Occipital lobe (tissue), 1 donor: ENCODE measurements at regions not wholly inside any gene's neighbourhood (a gene's known extent, or its start where the extent isn't known, plus 50 kb on each side); places are given as distances from the start of the nearest gene placed in this dataset.

Source experiments
- DNase-seq: peaks from one replicate; lab custom pipeline; 2025; lab: John Stamatoyannopoulos, UW

DNA sequence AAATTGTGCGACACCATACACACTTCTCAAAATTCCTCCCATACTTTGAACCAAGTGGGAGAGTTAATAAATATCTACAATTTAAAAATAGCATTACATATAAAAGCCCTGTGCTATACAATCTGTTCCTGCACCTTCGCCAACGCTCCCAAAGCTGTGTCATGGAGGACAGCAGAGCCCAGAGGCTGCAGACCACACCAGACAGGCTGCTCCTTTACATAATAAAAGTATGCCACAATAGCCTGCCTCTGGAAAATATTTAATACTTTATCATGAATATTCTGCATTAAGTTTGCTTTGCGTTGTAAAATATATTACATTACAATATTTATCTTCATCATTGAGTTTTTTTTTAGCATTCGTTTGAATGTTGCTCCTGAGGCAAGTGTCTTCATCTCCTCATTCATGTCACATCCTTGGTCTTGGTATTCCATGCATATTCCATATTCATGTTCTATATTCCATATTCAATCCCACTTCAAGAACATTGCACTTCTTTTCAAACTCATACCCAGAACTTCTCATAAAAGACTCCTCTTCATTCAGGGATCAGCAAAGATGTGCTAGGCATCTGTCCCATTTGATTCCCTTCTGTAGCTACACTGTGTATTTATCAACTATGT, 663.9 kb downstream of the POM121L12 start:
- no peak for DNase-seq

DNA sequence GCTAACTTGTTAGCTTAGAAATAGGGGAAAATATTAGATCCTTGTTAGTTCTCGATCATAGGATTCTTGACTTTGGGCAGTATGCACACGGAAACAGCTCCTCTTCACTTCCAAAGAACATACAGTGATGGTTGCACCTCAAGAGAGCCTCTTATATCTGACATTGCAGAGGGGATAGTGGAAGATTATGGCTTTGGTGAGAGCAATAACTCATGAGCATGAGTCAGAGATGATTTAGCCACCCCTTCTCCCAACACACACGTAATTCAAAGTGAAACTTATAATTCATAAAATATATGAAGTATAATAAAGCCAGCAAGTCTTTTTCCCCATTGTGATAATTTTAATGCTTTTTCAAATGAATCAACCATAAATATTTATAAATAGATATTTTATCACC, 683.7 kb downstream of the POM121L12 start:
- no peak for DNase-seq

DNA sequence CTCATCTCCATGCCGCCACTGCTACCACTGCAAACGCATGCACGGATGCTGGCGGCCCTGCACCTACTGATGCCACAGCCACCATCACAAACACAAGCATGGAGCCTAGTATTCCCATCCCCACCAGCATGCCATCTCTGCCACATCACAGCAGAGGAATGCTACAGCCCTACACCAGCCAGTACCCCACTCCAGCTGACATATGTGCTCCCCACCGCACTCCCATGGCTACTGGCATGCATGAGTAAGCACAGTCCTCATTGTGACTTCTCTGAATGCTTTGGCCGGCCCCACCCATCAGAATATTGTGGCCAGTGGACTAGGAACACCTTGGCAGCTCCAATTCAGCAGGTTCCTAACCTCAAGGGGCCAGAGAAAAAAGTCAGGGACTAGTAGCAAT, 705.5 kb downstream of the POM121L12 start:
- no peak for DNase-seq

DNA sequence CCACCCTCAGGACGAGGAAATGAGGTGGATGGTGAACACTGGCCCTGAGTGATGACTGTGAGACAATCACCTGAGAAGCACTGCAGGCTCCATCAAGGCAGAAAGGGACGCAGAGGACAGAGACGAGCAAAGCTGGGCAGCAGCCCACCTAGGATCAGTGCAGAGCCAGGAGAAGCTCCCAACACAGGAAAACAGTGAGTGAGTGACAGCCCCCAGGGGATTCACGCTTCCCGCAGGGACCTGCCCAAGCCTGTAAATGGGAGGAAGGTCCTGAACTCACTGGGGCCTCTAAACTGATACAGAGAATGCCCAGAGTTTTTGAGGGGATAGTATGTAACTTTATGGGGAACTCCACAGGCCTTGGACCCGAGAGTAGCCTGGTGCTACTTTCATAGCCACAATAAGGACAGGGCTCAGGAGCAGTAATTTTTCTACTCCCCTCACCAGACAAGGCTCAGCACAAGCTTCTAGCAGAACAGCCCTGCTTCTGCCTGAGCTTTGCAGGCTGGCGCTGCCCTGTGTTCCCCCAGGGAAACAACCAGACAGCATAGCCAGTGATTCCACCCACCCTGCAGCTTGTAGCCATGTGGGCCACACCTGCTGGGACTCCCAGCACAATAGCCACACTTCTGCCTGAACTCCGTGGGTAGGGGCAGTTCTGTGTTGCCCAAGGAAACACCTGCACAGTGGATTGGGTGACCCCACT, 708.4 kb downstream of the POM121L12 start:
- DNase-seq, result no peak

DNA sequence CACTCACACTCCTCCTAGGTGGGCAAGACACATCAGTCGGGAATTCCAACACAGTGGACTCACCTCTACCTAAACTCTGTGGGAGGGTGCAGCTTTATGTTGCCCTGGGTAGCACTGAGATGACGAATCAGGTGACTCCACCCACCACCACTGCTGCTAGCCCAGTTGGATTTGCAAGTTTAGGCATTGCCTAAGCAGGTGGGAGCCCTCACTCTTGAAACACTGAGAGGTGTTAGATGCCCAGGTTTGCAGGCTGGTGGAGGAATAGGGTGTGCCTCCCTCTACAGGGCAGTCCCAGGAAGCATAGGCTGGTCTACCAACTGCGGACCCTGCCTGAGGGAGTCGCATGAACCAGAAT, 708.9 kb downstream of the POM121L12 start:
- DNase-seq, result no peak

DNA sequence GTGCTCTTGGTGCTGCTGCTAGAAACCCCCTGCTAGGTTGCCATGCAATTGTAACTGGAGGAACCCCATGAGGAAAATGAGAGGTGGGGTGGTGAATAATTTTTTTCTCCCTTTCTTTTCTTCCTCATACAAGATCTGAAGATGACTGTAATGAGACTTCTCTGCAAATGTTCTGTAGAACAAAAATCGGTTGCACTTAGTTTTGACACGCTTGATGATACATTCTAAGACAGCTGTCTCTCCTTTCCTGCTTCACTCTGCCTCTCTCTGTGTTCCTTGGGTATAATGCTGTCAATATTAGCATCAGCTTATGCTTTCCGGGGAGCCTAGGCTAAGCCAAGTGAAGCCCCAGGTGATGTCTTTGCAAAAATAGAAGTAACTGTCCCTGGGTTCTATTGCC, 721.5 kb downstream of the POM121L12 start:
- no peak for DNase-seq

DNA sequence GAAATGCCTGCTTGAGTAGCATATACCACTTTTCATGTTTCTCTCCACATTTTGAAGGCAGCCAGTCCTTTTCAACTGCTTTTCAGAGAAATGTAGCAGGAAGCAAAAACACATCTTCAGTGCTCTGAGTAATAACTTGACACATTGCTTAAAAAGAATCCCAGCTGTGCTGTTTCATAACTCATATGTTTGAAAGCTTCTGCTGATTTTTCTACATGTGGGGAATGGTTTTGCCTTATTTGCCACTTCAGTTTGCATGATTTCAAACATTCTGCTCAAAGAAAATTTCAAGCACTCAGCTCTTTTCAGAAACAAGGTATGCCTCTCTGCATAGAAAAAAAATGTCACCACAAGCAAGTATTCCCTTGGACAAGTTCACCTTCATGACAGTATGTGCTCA, 732.8 kb downstream of the POM121L12 start:
- DNase-seq, result no peak

DNA sequence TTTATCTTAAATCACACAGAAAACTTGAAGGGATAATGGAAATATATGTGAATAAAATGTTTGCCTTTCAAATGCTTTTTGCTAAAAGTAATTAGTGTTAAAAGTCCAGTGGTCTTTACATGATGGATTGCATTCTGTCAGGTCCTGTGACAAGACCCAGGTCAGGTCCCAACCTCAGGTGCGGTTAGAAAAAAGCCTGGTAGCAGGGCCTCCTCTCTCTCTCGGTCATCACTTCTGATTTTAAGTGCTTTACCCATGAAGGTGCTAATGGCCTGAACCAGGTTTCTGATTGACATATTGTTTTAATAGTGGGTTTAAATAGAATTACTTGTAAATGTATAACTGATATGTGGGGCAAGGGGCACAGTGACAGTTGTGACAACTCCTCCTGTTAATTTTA, 736.3 kb downstream of the POM121L12 start:
- no peak for DNase-seq

DNA sequence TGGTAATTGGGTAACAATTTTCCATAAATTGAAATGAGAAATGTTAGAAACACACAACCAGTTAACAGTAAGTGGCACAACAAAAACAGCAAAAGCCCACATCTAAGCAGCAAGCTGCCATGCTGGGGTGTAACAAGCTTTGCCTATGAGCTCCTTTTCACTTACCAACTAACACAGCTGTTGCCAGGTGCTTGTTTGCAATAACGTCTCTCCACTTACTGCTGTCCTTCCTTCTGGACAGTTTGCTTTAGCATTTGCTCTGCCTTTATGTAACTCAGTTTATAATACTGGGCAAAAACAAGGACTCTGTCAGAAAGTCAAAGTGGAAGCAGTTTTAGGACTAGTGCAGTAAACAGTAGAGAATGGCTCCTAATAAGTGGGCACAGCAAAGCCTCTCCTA, 740.9 kb downstream of the POM121L12 start:
- no peak for DNase-seq

DNA sequence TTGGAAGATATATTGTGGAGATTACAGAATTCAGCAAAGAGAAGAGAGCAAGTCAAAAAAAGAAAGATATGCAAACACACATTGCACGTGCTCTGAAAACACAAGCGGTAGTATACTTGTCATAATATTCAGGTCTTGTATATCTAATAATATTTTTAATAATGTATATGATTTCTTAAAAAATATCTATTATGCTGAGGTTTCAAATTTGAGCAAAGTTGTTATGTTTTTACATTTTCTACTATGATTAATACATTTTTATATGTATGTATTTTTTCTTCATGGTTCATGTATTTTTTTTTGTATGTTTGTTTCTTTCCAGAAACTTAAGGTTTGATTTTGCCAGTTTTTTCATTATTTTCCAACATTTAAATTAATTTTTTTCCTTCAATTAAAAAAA, 752.4 kb upstream of the VSTM2A start:
- no peak for DNase-seq

DNA sequence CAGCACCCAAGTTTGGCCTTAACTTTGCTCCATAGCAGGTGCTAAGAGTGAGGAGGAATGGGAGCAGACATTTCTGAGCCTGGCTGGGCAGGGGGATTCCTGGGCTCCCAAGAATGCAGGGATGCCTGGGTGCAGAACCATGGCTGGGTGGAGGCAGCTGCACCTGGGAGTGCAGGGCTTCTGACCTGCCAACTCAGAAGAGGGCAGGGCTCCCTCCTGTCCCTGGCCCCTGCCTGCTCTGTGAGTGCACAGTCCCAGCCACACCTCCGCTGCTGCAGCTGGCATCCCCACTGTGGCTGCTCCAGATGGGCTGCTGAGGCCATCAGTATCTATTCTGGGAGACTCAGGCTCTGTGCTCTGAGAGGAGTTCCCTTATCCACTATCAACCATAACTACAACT, 747.4 kb upstream of the VSTM2A start:
- DNase-seq, result no peak

DNA sequence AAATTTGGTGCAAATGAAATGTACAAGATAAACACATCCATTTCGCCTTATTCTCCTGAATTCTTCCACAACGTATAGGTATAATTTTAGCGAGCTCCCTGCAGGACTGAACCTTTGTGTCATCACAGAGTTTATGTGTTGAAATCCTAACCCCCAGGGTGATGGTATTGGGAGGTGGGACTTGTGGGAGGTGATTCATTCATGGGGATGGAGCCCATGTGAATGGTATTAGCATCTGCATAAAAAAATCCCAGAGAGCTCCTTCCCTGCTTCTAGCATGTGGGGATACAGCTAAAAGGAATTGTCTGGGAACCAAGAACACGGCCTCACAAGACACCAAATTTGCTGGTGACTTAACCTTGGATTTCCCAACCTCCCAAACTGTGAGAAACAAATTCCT, 741.4 kb upstream of the VSTM2A start:
- DNase-seq, result no peak

DNA sequence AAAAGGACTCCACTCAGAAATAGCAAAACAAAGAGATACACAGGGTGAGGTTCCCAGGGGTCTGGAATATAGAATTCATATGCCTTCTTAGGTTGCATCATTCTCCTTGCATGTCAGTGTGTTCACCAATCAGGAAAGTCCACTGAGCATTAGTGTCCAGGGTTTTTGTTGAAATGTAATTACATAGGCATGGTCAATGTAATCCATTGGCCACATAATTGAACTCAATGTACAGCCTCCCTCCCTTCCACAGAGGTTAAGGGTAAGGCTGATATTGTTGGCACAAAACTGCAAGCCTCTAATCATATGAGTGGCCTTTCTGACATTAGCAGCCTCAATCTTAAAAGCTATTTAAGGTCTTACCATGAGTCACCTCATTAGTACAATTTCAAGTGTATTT, 736.1 kb upstream of the VSTM2A start:
- no peak for DNase-seq

DNA sequence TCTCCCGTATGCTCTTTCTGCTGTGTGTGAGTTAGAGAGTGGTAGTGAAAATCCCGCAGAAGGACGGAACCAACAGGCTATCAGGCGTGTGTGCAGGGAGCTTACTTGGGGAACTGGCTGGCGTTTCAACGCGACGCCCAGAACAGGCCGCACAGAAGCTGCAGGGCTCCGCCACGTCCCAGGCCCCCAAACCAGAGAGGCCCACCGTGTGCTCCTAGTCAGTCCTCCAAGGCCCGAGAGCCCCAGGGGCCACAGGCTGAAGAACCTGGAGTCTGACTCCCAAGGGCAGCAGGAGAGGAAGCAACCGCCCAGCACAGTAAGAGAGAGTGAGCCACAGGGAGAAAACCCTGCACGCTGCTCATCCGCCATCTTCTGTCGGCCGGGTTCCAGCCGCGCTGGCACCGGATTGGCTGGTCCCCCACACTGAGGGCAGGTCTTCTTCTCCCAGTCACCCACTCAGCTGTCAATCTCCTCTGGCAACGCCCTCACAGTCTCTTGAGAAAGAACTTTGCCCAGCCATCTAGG, 730.6 kb upstream of the VSTM2A start:
- no peak for DNase-seq

DNA sequence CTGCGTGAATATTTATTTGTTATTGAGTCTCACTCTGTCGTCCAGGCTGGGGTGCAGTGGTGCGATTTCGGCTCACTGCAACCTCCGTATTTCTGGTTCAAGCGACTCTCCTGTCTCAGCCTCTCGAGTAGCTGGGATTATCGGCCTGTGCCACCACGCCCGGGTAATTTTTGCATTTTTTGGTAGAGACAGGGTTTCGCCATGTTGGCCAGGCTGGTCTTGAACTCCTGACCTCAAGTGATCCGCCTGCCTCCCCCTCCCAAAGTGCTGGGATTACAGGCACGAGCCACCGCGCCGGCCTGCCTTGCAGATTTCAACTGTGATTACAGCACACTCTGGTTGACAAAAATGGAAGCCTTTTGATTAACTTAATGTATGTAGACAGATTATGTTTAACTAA, 730.0 kb upstream of the VSTM2A start:
- no peak for DNase-seq

DNA sequence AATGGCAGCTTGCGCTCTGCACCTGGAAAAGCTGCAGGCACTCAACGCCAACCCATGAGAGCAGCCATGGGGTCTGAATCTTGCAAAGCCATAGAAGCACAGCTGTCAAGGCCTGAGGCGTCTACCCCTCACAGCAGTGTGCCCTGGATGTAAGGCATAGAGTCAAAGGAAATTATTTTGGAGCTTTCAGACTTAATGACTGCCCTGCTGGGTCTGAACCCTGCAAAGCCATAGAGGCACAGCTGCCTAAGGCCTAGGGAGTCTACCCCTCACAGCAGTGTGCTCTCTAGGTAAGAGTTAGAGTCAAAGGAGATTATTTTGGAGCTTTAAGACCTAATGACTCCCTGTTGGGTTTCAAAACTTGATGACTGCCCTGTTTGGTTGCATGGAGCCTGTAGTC, 706.9 kb upstream of the VSTM2A start:
- no peak for DNase-seq

DNA sequence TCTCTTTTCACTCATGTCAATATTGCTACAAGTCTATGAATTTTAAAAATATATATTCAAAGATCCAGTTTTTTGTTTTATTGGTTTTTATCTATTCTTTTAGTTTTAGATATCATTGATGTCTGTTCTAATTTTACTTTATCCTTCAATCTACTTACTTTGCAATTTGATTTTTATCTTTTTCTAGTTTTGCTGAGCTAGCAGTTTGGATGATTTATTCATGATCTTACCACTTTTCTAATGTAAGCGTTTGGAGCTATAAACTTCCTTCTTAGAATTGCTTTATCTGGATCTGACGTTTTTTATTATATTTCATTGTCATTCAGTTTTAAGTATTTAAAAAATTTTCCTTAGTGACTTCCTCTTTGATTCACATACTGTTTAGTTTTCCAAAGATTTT, 664.5 kb upstream of the VSTM2A start:
- DNase-seq, result no peak

DNA sequence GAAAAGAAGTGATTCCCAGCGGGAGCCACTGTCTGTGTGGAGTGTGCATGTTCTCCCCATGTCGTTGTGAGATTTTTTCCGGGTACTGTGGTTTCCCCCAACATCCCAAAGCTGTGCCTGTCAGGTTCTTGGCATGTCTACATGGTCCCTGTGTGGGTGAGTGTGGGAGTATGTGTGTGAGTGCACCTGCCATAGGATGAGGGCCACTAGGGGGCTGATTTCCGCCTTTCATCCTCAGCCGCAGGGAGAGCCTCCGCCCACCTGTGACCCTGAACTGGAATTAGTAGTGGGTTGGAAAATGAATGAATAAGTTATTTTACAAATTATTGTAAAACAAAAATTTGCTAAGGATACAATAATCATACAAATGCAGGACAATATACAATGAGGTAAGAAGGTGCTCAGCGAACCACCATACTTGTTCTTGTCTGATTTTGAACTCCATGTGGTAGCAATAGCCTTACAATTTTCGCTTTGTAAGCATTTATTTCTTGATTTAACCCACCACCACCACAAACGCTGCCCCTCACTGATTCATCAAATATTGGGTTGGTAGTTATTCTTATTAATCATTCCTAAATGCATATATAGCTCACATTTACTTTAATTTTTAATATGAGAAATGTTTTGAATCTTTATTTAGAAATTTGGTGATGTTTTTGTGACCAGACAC, 641.2 kb upstream of the VSTM2A start:
- no peak for DNase-seq

DNA sequence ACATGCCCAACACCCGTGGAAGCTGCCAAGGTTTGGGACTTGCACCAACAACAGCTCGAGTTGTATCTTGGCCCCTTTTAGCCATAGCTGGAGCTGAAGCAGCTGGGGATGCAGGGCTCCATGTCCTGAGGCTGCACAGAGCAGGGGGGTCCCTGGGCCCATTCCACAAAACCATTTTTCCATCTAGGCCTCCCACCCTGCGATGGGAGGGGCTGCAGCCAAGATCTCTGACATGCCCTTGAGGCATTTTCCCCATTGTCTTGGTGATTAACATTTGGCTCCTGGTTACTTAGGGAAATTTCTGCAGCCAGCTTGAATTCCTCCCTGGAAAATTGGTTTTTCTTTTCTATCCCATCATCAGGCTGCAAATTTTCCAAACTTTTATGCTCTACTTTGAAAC, 637.8 kb upstream of the VSTM2A start:
- no peak for DNase-seq

DNA sequence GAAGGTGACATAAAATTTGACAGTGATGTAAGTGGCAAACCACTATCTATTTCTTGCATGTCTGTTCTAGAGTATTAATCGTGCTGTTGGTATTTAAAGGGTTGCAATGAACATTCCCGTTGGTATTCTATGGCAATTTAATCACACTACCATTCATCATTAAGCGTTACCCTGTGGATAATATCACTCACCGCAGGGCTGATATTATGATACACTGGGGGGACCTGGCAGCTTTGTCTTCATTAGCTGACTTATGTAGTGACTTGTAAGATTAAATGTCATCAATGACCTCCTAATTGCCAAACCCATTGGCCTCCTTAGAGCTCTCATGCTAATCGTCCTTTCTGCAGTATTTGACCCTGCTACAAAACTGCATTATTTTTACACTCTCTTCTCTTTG, 624.5 kb upstream of the VSTM2A start:
- no peak for DNase-seq

DNA sequence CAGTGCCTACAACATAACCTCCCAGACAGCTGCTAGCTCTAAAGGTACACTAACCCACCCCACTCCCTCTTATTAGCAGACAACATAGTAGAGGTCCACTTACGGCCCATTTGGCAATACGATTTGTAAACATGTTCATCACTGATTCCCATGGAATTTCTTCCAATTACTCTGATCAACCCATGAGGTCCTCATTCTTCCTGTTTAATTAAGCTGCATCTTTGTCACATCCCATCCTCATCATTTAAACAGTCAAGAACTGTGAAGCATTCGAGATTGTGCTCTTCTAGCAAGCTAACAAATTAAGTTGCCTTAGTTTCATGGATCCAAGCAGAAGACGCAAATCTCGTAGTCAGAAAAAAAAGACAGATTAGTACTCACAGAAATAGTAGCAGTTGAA, 622.2 kb upstream of the VSTM2A start:
- no peak for DNase-seq

DNA sequence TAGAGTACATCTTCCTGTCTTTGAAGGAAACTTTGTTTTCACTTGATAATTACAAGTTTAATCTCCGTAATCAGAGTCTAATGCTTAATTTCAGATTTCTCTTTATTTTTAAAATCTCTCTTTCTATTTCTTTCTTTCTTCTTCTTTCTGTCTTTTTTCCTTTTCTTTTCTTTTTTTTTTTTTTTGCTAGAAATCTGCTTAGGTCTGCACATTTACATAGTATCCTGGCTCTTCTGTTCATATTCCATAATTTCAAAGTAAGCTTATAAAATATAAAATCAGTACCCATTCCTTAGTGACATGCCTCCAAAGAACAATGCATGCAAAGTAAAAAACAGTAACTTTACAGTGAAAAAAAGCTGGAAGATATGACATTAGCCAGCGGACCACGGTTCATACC, 601.7 kb upstream of the VSTM2A start:
- no peak for DNase-seq

DNA sequence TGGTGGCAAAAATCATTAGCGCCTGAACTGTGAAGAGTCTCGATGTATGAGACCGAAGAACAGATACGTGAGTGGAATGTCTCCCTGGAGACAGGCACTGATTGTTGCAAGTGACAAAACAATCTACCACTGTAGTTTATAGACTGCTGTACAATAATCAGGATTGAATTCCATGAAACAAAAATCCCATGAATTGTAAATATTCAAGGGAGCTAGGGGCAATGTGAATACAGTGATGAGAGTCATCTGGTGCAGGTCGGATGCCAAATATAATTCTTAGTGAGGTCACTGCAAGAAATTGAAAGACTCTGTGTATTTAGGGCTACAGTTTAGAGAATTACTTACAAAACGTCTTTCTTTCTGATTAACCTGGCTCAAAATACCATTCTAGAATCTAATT, 594.4 kb upstream of the VSTM2A start:
- no peak for DNase-seq
